ENCODE measurements at regions not wholly inside any gene's neighbourhood (a gene's known extent, or its start where the extent isn't known, plus 50 kb on each side); places are given as distances from the start of the nearest gene placed in this dataset.

GRCh38 chr11:57899378-57899777 lies 124.3 kb upstream of the OR9Q1 start:
- TF ChIP-seq, protein P1, sequence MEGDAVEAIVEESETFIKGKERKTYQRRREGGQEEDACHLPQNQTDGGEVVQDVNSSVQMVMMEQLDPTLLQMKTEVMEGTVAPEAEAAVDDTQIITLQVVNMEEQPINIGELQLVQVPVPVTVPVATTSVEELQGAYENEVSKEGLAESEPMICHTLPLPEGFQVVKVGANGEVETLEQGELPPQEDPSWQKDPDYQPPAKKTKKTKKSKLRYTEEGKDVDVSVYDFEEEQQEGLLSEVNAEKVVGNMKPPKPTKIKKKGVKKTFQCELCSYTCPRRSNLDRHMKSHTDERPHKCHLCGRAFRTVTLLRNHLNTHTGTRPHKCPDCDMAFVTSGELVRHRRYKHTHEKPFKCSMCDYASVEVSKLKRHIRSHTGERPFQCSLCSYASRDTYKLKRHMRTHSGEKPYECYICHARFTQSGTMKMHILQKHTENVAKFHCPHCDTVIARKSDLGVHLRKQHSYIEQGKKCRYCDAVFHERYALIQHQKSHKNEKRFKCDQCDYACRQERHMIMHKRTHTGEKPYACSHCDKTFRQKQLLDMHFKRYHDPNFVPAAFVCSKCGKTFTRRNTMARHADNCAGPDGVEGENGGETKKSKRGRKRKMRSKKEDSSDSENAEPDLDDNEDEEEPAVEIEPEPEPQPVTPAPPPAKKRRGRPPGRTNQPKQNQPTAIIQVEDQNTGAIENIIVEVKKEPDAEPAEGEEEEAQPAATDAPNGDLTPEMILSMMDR (IDR thresholded peaks at IDR 0.05): no peak
- TF ChIP-seq POLR2AphosphoS5 (IDR thresholded peaks at IDR 0.05) (no peak), POLR2A (IDR thresholded peaks at IDR 0.05) (no peak)

Measured in prostate gland (tissue), 2 donors.